ENCODE measurements at regions not wholly inside any gene's neighbourhood (a gene's known extent, or its start where the extent isn't known, plus 50 kb on each side); places are given as distances from the start of the nearest gene placed in this dataset.

GRCh38 chr3:151593928-151594327 lies 133.1 kb upstream of the IGSF10 start:
- TF ChIP-seq CTCF (IDR thresholded peaks at IDR 0.05) (no peak), EZH2 (IDR thresholded peaks at IDR 0.05; ENCODE audit: borderline replicate concordance, insufficient read depth, low read depth, low read length, poor library complexity, severe bottlenecking) (no peak)
- no peak overlapping the region for H3K27ac Mint-ChIP-seq
- Histone ChIP-seq H3K27me3 (replicated peaks in 1 of 4; ENCODE audit: control extremely low read depth in 1 of 4, control insufficient read depth in 3 of 4, insufficient read depth in 4 of 4, low read length in 3 of 4) (no peaks in the 10 kb centered on the region), H3K4me2 (replicated peaks; ENCODE audit: low read depth, low read length, poor library complexity, severe bottlenecking) (no peak overlapping the region), H3K79me2 (ENCODE audit: control insufficient read depth, insufficient read depth, low read length) (no peaks in the 10 kb centered on the region), H4K20me1 (ENCODE audit: control insufficient read depth, insufficient read depth, low read length, poor library complexity, severe bottlenecking) (no peaks in the 10 kb centered on the region), H3K4me3 (ENCODE audit: control extremely low read depth in 1 of 5, extremely low read depth in 1 of 5, insufficient read depth in 1 of 5, low read depth in 2 of 5, low read length in 4 of 5) (no peak overlapping the region), H3K36me3 (replicated peaks in 1 of 2; ENCODE audit: control extremely low read depth in 1 of 2, control insufficient read depth in 1 of 2, extremely low read depth in 1 of 2, insufficient read depth in 2 of 2, low read length in 1 of 2) (no peaks in the 10 kb centered on the region), H3K27ac (ENCODE audit: low read length in 2 of 2) (no peak overlapping the region), H3K9me3 (ENCODE audit: control extremely low read depth in 1 of 3, control insufficient read depth in 2 of 3, insufficient read depth in 1 of 3, low read length in 2 of 3) (no peaks in the 10 kb centered on the region), H3K4me1 (ENCODE audit: control insufficient read depth in 2 of 2, insufficient read depth in 2 of 2, low read length in 2 of 2) (no peaks in the 10 kb centered on the region), H3K9ac (ENCODE audit: low read length) (no peak overlapping the region), H2AFZ (ENCODE audit: insufficient read depth, low read depth, low read length, poor library complexity, severe bottlenecking) (no peak overlapping the region)
- intact Hi-C loops (cut with micrococcal nuclease): no loop called here
- DNase-seq (no peak), ATAC-seq (ENCODE audit: low read depth) (no peak)
- peaks cover 4% of the 10 kb centered on the region for H3K27me3 Mint-ChIP-seq
- 100% methylated on average over 1 of the region's 1 CpG for WGBS (ENCODE audit: insufficient coverage)
- POLR2A ChIA-PET: no interaction called here
- no peaks in the 10 kb centered on the region for H3K4me1 Mint-ChIP-seq
- CTCF ChIA-PET: no interaction called here
- no peaks in the 10 kb centered on the region for H3K9me3 Mint-ChIP-seq (ENCODE audit: insufficient read depth)
- no peak overlapping the region for H3K4me3 Mint-ChIP-seq

GRCh38 chr3:151592287-151592686 lies 131.4 kb upstream of the IGSF10 start:
- ChIA-PET CTCF (no interaction called here), POLR2A (no interaction called here)
- H3K4me1 ChIP-seq (ENCODE audit: control insufficient read depth in 2 of 2, insufficient read depth in 2 of 2, low read length in 2 of 2): no peaks in the 10 kb centered on the region
- H3K4me1 Mint-ChIP-seq: no peaks in the 10 kb centered on the region
- H3K9ac ChIP-seq (ENCODE audit: low read length): no peak overlapping the region
- peaks cover 4% of the 10 kb centered on the region for H3K27me3 Mint-ChIP-seq
- H3K36me3 ChIP-seq (replicated peaks in 1 of 2; ENCODE audit: control extremely low read depth in 1 of 2, control insufficient read depth in 1 of 2, extremely low read depth in 1 of 2, insufficient read depth in 2 of 2, low read length in 1 of 2): no peaks in the 10 kb centered on the region
- H2AFZ ChIP-seq (ENCODE audit: insufficient read depth, low read depth, low read length, poor library complexity, severe bottlenecking): no peak overlapping the region
- ATAC-seq (ENCODE audit: low read depth) (no peak), DNase-seq (no peak)
- H3K27ac Mint-ChIP-seq: no peak overlapping the region
- no peaks in the 10 kb centered on the region for H3K9me3 ChIP-seq (ENCODE audit: control extremely low read depth in 1 of 3, control insufficient read depth in 2 of 3, insufficient read depth in 1 of 3, low read length in 2 of 3)
- no peaks in the 10 kb centered on the region for H3K79me2 ChIP-seq (ENCODE audit: control insufficient read depth, insufficient read depth, low read length)
- no peaks in the 10 kb centered on the region for H4K20me1 ChIP-seq (ENCODE audit: control insufficient read depth, insufficient read depth, low read length, poor library complexity, severe bottlenecking)
- intact Hi-C loops (cut with micrococcal nuclease): no loop called here
- no peak overlapping the region for H3K4me2 ChIP-seq (replicated peaks; ENCODE audit: low read depth, low read length, poor library complexity, severe bottlenecking)
- no peaks in the 10 kb centered on the region for H3K9me3 Mint-ChIP-seq (ENCODE audit: insufficient read depth)
- no peak overlapping the region for H3K27ac ChIP-seq (ENCODE audit: low read length in 2 of 2)
- no peak overlapping the region for H3K4me3 ChIP-seq (ENCODE audit: control extremely low read depth in 1 of 5, extremely low read depth in 1 of 5, insufficient read depth in 1 of 5, low read depth in 2 of 5, low read length in 4 of 5)
- no peaks in the 10 kb centered on the region for H3K27me3 ChIP-seq (replicated peaks in 1 of 4; ENCODE audit: control extremely low read depth in 1 of 4, control insufficient read depth in 3 of 4, insufficient read depth in 4 of 4, low read length in 3 of 4)
- TF ChIP-seq CTCF (IDR thresholded peaks at IDR 0.05): no peak
- TF ChIP-seq EZH2 (IDR thresholded peaks at IDR 0.05; ENCODE audit: borderline replicate concordance, insufficient read depth, low read depth, low read length, poor library complexity, severe bottlenecking): no peak
- H3K4me3 Mint-ChIP-seq: no peak overlapping the region
